GM21717 (cell line): ENCODE measurements at regions not wholly inside any gene's neighbourhood (a gene's known extent, or its start where the extent isn't known, plus 50 kb on each side); places are given as distances from the start of the nearest gene placed in this dataset.
"Not testable (repeated sequence)": the region's sequence is repeated elsewhere in the genome, so short reads cannot be mapped to it uniquely, and the experiment has no call there.

ENCODE experiments used
- ATAC-seq: cut with Tn5 transposase; IDR thresholded peaks from one replicate; pipeline ENCODE4 v1.9.1; 2021; ENCODE audit warnings: mild to moderate bottlenecking, moderate library complexity; ENCODE audit not compliant: unreplicated experiment

DNA sequence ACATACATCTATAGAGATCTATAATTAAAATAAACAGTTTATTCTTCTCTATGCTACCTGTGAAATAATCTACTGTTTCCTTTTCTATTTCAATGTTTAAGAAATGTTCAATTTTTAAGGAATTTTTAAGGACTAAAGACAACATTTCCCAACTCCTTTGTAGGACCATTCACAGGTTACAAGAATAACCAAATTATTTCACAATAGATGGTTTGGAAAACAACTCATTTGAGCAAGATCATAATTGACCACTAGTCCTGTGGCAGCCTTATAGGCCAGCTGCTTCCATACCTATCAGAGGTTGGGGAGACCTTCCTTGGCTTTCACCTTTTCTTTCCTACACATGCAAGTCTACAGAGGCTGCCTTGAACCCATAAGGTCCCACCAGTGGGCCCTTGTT is 193.7 kb downstream of the TTC39B start:
- no peak for ATAC-seq

DNA sequence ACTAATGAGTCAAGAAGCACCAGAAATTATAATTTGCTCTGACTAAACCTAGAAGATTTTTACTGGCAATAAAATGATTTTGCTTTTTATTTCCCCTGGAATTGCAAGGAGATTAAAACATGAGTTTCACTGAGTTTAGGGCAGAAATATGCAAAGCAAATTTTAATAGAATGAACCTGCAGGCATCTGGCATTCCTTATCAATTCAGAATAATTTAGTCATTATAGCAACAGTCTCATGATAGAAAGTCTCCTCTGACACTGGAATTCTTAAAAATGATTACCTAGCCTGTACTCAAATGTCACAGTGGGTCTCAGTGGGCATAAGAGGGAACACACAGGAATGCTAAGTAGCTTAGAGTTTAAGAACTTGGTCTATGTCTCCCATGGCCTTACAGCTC is 195.9 kb downstream of the TTC39B start:
- no peak for ATAC-seq

DNA sequence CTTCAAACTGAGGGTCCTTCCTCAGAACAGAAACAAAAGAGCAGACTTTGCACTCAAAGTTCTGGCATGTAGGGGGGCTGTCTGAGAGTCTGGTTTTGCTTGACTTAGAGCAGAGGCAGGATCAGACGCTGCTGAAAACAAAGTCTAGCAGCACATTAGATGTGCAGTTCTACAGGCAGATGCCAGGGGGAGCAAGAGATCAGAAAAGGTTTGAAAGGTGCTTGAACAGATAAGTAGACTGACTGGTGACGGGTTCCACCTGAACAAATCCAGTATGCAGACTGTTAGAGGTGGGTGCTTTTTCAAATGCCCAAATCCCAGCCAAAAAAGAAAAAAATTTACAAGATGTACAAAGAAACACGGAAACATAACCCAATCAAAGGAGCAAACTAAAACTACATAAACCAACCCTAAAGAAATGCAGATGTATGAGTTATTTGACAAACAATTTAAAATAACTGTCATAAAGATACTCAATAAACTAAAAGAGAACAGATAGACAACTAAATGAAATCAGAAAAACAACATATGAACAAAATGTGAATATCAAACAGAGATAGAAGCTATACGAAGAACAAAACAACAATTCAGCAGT is 194.7 kb upstream of the FREM1 start:
- peak; percentile 88 for ATAC-seq

GRCh38 chr9:15103290-15103689 is 193.1 kb upstream of the FREM1 start:
- no peak for ATAC-seq

- ATAC-seq: no peak
Measured at GRCh38 chr9:15101095-15101494, 190.9 kb upstream of the FREM1 start.

DNA sequence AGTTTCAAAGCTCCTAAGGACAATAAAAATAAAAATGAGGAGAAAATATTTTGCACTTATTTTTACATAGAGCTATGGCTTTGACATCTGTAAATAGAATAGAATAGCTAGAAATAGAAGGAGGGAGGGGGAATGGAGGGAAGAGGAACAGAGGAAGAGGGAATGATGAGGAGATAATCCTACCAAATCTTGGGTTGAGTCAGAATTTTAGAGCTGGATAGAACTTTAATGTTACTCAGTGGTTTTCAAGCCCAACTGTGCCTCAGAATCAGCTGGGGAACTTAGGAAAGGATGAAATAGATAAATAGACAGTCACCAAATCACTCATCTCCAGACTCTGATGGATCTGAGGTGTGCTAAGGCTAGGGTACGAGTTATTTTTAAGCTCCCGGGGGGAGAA is 190.3 kb upstream of the FREM1 start:
- no peak for ATAC-seq

DNA sequence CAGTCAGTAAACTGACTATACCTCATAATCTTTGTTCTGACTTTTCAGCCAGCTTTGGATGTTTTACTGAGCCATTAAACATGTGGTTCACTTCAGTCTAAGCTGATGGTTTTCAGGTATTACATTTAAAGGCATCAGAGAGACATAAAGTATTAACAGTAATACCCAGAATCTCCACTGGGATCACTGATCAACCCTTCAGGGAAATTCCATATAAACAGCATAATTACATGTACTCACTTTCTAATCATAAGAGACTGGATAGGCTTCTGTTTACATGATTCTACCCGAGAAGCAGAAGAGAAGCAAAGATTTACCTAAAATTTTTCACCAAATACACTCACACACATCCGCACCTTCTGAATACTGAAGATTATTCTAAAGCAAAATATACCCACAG is 186.7 kb upstream of the FREM1 start:
- no peak for ATAC-seq

DNA sequence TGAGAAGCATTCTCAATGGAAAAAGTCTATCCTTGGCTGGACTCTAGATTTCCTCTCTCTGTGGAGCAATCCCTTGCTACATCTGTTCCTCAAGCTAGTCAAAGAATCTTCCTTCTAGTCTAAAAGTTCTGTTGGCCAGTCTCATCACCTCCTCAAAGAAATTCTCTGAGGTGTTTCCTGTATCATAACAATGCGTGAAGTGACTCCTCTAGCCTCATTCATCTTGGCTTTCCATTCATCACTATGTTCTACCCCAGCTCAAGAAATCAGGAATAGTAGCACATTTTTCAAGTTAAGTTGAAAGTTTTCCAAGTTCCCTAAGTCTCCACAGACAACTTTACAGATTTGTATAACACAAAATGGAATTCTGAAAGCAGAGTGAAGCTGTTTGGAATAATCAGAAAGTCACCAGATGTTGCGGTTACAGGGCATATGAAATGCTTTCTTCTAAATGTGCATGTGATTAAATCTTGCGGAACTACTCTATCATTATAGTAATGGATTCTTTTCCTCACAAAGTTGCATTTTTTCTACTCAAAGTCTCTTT is 176.6 kb upstream of the FREM1 start:
- no peak for ATAC-seq

GRCh38 chr9:15086156-15086763 is 176.0 kb upstream of the FREM1 start:
- no peak for ATAC-seq

DNA sequence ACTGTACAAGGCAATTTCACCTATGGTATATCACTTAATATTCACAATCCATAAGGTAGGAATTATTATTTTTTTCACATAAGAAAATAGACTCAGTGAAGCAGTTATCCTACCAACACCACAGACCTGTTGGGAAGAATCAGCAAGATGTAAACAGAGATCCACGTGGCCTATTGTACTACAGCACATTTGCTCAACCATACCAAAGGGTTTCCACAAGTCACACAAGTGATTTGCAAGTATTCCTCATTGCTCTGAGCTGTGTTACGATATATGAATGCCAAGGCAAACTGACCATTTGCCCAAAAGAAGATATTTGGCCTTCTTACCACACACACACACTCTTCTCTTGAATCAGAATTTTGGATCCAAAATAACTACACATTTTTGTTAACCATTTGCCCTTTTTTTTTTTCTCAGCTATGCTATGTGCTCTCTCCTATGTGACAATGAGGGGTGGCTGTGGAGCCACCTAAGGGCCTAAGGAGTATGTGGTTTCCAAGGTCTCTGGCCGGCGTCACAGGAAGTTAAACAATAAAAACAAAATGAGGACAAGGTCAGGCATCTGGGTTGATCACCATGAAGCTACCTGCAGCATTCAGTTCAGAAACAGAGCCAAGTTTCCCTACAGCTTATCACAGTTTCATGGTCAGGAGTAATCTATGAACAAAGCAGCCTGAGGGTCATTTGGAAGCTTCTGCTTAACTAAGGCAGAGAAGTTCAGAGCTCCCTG is 171.0 kb upstream of the FREM1 start:
- no peak for ATAC-seq

DNA sequence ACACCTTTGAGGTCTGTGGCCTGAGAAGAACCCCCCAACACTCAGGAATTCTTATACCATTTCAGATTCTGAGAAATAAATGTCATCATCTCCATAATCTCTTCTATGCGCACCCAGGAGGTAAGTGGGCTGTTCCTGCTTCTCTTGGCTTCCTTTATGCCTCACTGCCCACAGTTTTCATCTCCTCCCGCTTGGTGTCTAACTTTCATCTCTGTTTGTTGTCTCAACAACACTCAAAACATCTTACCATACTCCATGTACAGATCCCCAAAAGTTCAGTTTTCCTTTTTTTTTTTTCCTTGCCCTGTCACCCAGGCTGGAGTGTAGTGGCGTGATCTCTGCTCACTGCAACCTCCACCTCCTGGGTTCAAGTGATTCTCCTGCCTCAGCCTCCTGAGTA is 170.2 kb upstream of the FREM1 start:
- ATAC-seq: no peak

- ATAC-seq: no peak
Measured at GRCh38 chr9:15079989-15080388, 169.8 kb upstream of the FREM1 start.

GRCh38 chr9:15077946-15078729 is 167.9 kb upstream of the FREM1 start:
- ATAC-seq: no peak

DNA sequence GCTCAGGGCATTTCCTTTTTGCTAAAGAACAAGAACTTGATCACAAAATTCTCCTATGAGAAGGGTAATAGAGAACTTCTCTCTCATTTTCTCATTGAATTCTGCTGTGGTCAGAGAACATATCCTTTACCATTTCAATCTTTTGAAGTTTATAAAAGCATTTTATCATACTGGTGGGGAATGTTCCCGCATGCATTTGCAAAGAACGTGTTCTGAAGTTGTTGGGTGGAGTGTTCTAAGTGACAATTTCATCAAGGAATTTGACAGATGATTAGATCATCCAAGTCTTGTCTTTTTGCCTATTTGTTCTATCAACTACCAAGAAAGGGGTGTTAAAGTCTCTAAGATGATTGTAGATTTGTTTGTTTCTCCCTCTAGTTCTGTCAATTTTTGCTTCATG is 163.4 kb upstream of the FREM1 start:
- ATAC-seq: no peak

DNA sequence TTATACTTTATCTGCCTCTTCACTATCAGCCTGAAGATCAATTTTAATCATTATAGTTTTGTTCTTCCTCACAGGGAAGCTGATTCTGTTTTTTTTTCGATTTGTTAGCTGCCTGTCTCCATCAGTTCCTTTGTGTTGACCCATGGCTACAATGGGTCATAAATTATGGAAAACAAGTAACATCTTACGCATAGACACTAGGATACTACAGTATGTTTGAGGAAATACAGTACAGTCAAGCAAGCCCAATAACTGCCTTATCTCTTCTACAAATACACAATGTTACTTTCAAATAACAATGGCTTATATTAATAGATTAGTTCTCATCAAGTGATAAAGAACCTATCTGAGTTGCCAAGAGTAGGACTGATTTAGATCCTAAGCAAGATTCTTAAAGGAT is 160.5 kb upstream of the FREM1 start:
- no peak for ATAC-seq

DNA sequence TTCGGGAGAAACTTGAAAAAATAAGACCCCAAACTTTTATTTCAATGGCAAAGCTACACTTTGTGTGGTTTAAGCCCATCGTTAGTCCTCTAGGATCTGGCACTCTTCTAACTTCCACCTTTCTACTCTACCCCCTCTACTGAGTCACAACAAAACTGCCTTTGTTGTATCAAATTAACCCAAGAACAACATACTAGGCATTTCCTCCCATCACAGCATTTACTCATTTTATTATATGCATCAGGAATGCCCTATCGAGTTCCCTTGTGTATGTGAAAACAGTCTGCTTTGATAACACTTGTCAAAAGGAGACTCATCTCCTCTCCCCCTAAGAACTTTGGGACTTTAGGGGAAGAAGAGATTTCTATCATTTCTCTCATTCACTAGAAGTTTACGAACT is 158.9 kb upstream of the FREM1 start:
- ATAC-seq: no peak

GRCh38 chr9:15068261-15068660 is 158.0 kb upstream of the FREM1 start:
- ATAC-seq: no peak

DNA sequence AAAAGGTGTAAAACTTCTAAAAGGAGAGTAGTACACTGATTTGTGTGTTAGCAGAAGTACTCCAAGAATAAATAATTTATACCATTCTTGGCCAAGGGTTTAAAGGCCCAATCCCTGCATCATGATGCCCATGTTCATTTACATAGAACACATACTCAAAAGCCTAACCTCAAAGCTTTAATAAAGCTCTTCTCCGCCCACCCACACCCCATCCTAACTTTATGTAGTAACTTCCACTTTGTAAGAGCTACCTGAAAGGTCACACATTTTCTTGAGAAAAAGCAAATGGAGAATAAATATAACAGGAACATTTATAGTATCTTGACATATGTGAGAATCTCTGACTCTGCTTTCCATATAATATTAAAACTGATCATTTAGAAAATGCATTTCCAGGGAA is 148.8 kb upstream of the FREM1 start:
- ATAC-seq: no peak

GRCh38 chr9:15058236-15058635 is 148.0 kb upstream of the FREM1 start:
- no peak for ATAC-seq

GRCh38 chr9:15055284-15055683 is 145.1 kb upstream of the FREM1 start:
- ATAC-seq: not testable (repeated sequence)

GRCh38 chr9:15048772-15049171 is 138.5 kb upstream of the FREM1 start:
- no peak for ATAC-seq
